ENCODE measurements at regions not wholly inside any gene's neighbourhood (a gene's known extent, or its start where the extent isn't known, plus 50 kb on each side); places are given as distances from the start of the nearest gene placed in this dataset.

DNA sequence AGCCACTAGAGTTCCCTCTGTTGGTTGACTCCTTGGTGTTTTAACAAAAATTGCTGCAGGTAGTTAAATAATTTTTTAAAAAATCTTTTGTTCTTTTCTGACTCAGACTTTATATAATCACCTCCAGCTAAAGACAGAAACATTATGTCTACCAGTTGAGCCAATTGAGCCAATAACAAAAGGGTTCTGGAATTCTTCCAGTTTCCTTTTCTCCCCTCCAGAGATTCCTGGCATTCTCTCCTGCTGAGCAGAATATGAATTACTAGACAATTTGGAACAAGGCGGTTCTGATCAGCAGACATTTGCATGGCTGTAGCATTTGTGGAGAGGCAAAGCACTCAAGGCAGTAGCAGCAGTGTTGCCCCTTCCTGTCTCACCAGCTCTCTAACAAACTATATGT is 144.0 kb upstream of the SLC35B3 start:
- DNase-seq (ENCODE audit: low spot score): no peak

DNA sequence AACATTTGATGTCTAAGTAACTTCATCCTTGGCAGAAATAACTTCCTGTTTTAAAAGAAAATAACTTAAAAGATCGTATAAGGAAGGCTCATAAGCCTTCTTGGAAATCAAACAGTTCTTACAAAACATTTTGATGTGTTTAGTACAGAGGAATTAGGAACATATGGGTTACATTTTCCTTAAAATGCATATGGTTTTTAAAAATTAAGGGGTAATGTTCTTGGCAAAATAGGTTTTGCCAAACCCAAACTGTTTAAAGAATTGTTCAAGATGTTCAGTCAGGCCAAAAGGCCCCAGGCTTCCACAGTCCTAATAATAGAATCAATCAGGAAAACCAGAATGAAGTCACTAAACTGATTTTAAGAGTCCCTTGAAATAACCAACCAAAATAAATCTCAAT is 142.7 kb upstream of the SLC35B3 start:
- no peak for DNase-seq (ENCODE audit: low spot score)

DNA sequence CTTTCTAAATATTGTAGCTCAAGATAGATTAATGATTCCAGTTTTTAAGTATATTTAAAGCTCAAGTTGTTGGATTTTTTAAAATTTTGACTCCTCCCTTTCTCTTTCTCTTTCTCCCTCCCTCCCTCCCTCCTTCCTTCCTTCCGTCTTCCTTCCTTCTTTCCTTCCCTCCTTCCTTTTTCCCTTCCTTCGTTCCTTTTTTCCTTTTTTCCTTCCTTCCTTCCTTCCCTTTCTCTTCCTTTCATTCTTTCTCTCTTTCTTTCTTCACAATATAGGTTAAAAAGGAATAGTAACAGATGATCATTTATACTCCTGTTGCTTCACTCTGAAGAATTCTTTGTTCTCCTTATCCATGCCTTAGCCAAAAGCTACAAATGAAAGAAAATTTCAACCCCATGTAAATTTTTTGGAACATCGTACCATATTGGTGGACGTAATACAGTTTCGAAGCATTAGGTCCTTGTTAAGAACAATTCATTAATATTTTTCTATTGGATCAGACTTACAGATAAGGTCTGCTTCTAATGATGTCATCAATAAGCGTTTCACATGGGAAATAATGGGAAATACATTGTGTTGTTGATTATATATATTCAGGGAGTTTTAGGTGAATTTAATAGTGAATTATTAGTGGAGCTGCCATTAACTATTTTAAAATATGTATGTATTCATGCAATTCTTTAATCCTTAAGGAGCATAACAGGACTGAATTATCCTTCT is 139.6 kb upstream of the SLC35B3 start:
- DNase-seq (ENCODE audit: low spot score): no peak

GRCh38 chr6:8574311-8574710 is 139.0 kb upstream of the SLC35B3 start:
- no peak for DNase-seq (ENCODE audit: low spot score)

DNA sequence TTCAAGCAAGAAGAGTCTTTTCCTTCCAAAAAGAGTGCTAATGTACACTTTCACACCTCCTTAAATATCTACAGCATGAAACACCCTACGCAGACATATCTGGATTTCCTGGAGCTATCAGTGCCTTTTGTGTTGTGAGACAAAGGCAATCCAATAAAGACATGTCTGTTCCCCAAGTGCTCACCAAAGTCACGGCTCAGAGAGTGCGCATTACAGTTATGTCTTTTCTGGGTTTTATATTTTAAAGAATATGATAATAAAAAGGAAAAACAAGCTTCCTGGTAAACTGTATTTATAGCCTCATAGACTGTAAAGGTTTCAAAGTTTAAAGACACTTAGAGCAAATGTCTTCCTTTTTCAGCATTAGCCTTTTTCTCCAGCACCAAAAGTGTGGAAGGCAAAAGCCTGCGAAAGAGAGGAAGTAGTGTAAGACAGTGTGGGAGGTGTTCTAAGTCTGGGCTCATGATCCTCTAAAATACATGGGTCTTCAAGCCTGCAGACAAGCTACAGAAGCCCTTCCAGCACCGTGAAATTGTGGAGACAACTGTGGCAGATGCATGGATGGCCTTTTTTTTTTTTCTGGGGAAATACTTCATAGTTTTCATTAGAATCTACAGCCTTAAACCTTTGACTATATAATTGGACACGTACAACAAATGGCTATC is 135.0 kb upstream of the SLC35B3 start:
- no peak for DNase-seq (ENCODE audit: low spot score)

- DNase-seq (ENCODE audit: low spot score): no peak
These were observed 126.8 kb upstream of the SLC35B3 start for GRCh38 chr6:8562125-8562524.

- no peak for DNase-seq (ENCODE audit: low spot score)
These were observed 123.6 kb upstream of the SLC35B3 start for GRCh38 chr6:8558953-8559352.

DNA sequence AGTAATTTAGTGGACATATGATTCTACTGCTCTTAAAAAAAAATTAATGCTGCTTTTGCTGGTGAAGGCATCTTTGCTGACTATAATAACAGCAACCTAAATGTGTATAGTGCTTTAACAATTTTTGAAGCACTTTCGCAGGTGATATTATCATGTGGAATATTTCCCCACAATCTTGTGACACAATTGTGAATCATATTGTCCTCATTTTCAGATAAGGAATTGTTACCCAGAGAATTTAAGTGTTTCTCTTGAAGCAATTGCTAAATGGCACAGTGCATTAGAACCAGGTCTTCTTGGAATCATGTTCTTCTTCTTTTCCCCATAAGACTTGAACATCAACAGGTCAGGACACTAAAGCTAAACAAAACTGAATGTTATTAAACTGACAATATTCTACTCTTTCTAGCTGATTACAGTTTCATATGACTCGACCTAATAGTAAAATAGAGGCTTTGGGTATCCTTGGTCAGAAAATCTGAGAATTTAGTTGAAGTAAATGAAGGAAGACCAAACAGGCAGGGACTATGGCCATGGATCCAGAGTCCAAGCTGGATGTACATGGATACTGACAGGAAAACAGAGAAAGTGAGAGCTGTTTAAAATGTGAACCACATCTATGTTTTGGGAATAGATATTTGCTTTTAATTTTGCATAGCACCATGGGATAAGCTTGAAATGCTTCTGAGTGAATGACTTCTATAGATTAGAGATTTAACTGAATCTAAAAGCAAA is 121.8 kb upstream of the SLC35B3 start:
- no peak for DNase-seq (ENCODE audit: low spot score)

DNA sequence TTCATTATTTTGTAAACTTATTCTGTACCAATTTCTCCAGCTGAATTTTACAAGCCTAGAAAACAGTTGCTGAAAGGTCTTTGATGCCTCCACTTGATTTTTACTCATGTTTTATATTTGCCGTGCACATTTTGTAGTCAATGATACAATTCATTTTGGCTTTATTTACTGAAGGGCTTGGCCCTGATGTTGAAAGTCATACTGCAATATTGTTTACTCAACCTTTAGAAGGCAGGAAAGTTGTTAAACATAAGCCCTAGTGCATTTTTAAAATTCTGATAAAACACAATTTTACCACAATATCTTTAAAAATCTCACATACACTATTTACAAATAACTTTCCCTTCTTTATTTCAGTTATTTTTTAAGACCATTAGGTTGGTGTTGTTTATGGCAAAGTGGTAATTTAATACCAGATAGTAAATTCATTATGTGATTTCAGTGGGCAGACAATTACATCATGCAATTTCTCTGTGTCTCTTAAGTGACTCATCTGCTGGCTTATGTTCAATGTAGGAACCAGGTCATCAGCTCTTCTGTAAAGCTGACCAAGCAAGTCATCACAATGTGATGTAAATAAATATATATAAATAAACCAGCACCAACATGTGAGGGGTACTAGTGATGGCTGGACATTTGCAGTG is 121.1 kb upstream of the SLC35B3 start:
- DNase-seq (ENCODE audit: low spot score): peak; percentile 80

DNA sequence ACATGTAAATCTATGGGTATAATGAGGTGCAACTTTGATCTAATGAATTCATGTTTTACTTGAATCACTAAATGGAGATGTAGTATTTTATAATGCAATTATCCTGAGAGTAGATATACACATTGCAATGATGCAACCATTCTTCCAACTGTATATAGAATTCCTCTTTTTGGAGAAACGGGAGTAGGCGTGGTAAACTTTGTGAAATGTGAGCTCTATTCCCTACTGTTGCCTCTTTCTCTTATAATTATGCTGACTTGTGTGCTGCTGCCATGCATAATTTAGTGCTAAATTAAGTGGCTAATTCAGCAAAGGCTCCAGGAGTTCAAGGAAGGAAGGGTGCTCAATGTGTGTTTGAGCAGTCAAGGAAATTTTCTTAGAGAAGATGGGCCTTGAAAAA is 116.6 kb upstream of the SLC35B3 start:
- no peak for DNase-seq (ENCODE audit: low spot score)

DNA sequence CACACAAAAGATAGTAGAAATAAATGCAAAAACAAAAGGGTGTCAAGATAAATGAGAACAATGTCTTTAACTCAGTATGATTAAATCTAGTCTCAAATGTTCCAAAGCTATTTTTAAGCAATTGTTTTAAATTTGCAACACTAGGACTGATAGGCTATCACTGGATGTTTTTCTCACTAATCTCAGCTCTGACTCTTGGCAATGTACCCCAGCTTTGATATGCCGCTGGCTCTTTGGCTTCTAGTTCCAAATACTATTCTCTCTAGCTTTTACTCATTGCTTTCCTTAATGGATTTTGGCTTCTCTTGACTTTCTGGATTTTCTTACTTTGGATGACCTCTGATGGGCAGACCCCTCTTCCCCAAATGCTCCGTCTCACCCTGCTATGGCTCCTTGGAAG is 116.0 kb upstream of the SLC35B3 start:
- DNase-seq (ENCODE audit: low spot score): no peak

GRCh38 chr6:8549074-8549790 is 113.9 kb upstream of the SLC35B3 start:
- DNase-seq (ENCODE audit: low spot score): no peak

GRCh38 chr6:8546496-8546895 is 111.2 kb upstream of the SLC35B3 start:
- DNase-seq (ENCODE audit: low spot score): no peak

DNA sequence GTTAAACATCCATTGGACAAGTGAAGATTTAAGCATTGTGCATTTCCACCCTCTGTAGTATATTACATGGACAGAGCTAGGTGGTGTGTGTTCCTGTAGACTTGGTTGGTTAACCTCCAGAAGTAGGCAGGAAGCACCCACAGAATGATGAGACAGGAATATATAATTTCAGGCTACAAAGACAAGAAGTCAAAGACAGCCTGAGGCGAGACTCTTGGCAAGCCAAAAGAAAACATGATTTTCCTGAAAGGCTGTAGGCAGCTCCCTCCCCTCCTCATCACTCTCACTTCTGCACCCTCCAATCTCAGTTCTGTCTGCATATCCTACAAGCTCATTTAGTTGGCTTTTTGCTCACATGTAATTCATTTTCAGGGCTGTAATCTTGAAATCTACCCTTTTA is 110.0 kb upstream of the SLC35B3 start:
- DNase-seq (ENCODE audit: low spot score): no peak

DNA sequence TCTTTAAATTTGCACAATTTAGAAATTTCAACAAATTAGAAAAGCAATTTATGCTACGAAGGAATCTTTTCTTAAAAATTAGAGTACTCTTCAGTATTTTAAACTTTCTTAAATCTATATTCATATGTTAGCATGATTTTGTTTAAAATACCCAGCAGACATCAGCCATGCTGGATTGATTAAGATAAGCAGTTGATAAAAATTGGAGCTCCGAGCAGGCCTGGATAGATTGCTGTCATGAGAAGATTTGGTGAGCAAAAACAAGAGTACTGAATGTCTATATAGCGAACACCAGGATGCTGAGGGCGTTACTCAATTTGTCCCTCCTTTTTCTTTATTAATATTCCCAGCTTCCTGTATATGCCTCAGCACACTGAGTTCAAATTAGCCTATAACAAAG is 108.4 kb upstream of the SLC35B3 start:
- DNase-seq (ENCODE audit: low spot score): no peak

GRCh38 chr6:8539453-8539852 is 104.1 kb upstream of the SLC35B3 start:
- DNase-seq (ENCODE audit: low spot score): peak; percentile 36

DNA sequence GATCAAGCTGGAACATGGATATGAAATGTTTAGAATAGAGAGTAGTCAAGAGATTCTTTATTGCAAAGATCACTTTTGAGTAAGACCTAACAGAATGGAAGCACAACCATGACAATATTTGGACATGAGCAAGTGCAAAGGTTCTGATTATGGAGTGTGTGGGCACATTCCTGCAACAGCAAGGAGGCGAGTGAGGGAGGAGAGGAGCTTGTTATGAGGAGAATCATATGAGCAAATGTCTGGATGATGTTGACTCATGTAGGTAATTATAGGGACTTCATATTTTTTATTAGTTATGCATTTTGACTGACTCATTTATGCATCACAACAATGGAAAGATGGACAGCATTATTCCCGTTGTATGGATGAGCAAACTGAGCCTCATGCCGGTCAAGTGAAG is 100.8 kb upstream of the SLC35B3 start:
- DNase-seq (ENCODE audit: low spot score): no peak

DNA sequence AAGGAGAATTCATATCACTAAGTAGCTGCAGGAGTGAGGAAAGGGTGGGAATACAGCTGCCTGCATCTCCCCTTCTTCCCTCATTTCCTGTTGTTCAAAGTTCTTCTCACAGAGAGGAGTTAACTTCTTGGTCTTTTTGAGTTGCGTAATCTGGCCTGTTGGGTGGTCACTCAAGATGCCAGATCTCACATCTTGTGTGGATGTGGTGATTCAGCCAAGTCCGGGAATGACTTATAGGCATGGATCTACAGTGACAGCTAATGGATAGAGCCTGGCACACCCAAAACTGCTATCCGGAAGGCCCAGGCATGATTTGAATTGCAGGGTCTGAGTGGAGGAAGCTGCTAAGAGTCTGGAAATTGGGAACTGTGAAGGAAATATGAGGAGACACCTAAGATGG is 100.2 kb upstream of the SLC35B3 start:
- DNase-seq (ENCODE audit: low spot score): no peak

DNA sequence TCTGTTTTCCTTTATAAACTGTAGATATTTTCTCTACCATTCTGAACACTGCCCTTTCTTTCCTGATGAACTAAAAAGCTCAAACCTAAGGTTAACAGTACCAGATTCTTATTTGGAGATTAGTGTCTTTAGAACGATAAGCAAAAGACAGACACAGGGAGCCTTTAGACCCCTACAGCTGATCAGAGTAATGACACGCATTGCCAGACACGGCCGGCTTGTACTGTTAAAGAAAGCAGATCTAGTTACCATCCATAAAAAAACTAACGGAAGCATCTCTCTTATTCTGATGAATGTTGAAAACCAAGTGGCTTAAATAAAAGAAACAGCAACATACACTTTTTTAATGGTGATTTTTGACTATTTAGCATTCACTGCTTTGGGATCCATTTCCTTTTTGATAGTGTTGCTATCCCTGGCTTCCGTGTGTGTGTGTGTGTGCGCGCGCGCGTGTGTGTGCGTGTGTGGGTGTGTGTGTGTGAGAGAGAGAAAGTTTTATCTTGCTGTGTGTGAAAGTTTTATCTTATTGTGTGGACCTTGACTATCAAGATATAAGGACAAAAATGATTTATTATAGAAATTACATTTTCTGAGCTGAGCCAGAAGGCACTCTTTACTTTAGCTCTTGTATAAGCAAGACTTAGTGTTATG is 95.6 kb upstream of the SLC35B3 start:
- DNase-seq (ENCODE audit: low spot score): no peak

DNA sequence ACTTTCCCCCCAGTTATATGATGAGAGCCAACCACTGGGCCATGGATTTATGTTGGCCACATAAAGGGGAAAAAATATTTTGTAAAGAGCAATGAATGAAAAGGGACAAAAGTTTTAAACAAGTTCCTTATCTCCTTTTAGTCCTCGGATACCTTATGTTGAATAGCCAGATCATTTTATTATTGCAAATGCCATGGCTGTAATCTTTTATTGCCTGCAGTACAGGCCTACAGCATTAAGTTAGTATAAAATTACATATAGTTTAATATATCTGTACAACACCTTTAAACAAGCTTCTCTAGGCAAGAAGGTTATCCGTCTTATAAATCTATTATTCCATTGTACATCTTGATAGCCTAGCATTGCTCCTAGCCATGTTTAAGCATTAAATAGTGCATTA is 93.9 kb upstream of the SLC35B3 start:
- DNase-seq (ENCODE audit: low spot score): no peak

DNA sequence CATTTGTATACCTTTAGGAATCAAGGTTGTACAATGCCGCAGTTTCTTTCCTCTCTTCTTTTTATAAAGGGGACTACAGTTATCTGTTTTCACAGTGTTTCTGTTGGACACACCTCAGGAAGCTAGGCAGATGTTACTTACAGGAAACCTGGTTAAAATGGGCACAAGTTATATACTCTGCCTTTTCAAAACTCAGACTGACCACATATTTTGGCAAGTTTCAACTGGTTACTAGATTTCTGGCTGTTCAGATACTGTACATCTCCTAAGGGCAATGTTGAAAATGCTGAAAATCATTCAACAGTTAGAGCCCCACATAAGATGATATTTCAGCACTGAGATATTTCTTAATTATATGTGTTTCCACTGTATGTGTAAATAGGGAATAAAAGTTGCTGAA is 92.5 kb upstream of the SLC35B3 start:
- no peak for DNase-seq (ENCODE audit: low spot score)

DNA sequence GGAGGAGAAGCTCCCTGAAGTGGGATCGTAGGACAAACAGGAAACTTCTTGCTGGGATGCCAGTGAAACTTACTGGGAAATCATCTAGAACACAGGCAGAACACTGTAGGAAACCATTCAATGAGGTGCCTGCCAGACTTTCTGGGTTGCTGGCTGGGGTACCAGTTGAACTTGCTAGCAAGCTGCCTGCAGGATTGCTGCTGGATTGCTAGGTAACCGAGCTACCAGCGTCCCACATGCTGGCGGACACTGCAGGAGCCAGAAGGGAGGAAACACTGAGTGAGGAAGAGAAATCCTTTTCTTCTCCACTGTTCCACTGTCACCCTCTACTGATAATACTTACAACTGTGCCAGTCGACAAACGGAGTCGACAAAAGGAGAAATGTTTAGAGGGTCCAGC is 91.3 kb upstream of the SLC35B3 start:
- no peak for DNase-seq (ENCODE audit: low spot score)

Measured in SW480 (cell line).